ENCODE measurements at regions not wholly inside any gene's neighbourhood (a gene's known extent, or its start where the extent isn't known, plus 50 kb on each side); places are given as distances from the start of the nearest gene placed in this dataset.

GRCh38 chr2:151067658-151068369 is 193.8 kb downstream of the RBM43 start:
- no peak for ATAC-seq

GRCh38 chr2:151063271-151063670 is 198.4 kb downstream of the RBM43 start:
- Histone ChIP-seq H3K9me2 (ENCODE audit: insufficient read depth) (peaks cover 3% of the 10 kb centered on the region), H4K20me1 (replicated peaks; ENCODE audit: insufficient read depth) (no peaks in the 10 kb centered on the region), H3K4me1 (ENCODE audit: insufficient read depth) (peaks cover 8% of the 10 kb centered on the region), H3K27me3 (ENCODE audit: insufficient read depth) (no peaks in the 10 kb centered on the region), H3K79me2 (replicated peaks; ENCODE audit: insufficient read depth) (no peaks in the 10 kb centered on the region), H3K36me3 (ENCODE audit: insufficient read depth) (no peaks in the 10 kb centered on the region), H3K27ac (ENCODE audit: low read depth) (no peak overlapping the region), H3K4me3 (no peak overlapping the region), H2AFZ (peak overlapping the region; percentile 58; the same call in 1 of the 2 replicates), H3F3A (replicated peaks; ENCODE audit: low read depth) (no peaks in the 10 kb centered on the region), H3K4me2 (no peak overlapping the region)
- Mint-ChIP-seq H3K27me3 (ENCODE audit: insufficient read depth, low read depth, poor library complexity) (no peaks in the 10 kb centered on the region), H3K9me3 (peaks cover 10% of the 10 kb centered on the region; the same call in 1 of the 3 replicates), H3K4me1 (no peaks in the 10 kb centered on the region; the same call in 2 of the 3 replicates), H3K27ac (no peak overlapping the region), H3K36me3 (ENCODE audit: low read depth) (peaks cover 18% of the 10 kb centered on the region), H3K4me3 (no peak overlapping the region)
- ATAC-seq, result no peak
- TF ChIP-seq ZNF331 (CRISPR knock-in tag; IDR thresholded peaks at IDR 0.05; ENCODE audit: low read depth) (no peak), EZH2phosphoT487 (IDR thresholded peaks at IDR 0.05; ENCODE audit: unreplicated experiment) (no peak)
- no peak for DNase-seq (ENCODE audit: low spot score)

More at GRCh38 chr2:151067658-151068369, 193.8 kb downstream of the RBM43 start:
- Histone ChIP-seq H3K4me2 (no peak overlapping the region), H3K79me2 (replicated peaks; ENCODE audit: insufficient read depth) (no peaks in the 10 kb centered on the region), H3K27me3 (ENCODE audit: insufficient read depth) (no peaks in the 10 kb centered on the region), H3K36me3 (ENCODE audit: insufficient read depth) (no peaks in the 10 kb centered on the region), H3K27ac (ENCODE audit: low read depth) (no peak overlapping the region), H3F3A (replicated peaks; ENCODE audit: low read depth) (no peaks in the 10 kb centered on the region), H3K4me1 (ENCODE audit: insufficient read depth) (peaks cover 29% of the 10 kb centered on the region), H4K20me1 (replicated peaks; ENCODE audit: insufficient read depth) (no peaks in the 10 kb centered on the region), H2AFZ (no peak overlapping the region), H3K9me2 (ENCODE audit: insufficient read depth) (peaks cover 3% of the 10 kb centered on the region; the same call in 1 of the 2 replicates), H3K4me3 (no peak overlapping the region)
- peaks cover 21% of the 10 kb centered on the region for H3K4me1 Mint-ChIP-seq
- peaks cover 6% of the 10 kb centered on the region; the same call in 1 of the 3 replicates for H3K9me3 Mint-ChIP-seq
- peaks cover 15% of the 10 kb centered on the region; the same call in 2 of the 3 replicates for H3K36me3 Mint-ChIP-seq (ENCODE audit: low read depth)
- no peak for TF ChIP-seq EZH2phosphoT487 (IDR thresholded peaks at IDR 0.05; ENCODE audit: unreplicated experiment)
- TF ChIP-seq ETS1 (IDR thresholded peaks at IDR 0.05), result no peak
- TF ChIP-seq JUNB (IDR thresholded peaks at IDR 0.05; ENCODE audit: unreplicated experiment), result no peak
- no peak overlapping the region for H3K4me3 Mint-ChIP-seq
- H3K27ac Mint-ChIP-seq, result no peak overlapping the region
- H3K27me3 Mint-ChIP-seq (ENCODE audit: insufficient read depth, low read depth, poor library complexity), result peaks cover 3% of the 10 kb centered on the region
- DNase-seq (ENCODE audit: low spot score), result no peak

- H3K27me3 ChIP-seq (ENCODE audit: insufficient read depth), result no peaks in the 10 kb centered on the region
- Mint-ChIP-seq H3K27ac (no peak overlapping the region), H3K36me3 (ENCODE audit: low read depth) (peaks cover 8% of the 10 kb centered on the region), H3K4me1 (no peaks in the 10 kb centered on the region; the same call in 2 of the 3 replicates), H3K9me3 (peaks cover 4% of the 10 kb centered on the region; the same call in 1 of the 3 replicates), H3K4me3 (no peak overlapping the region), H3K27me3 (ENCODE audit: insufficient read depth, low read depth, poor library complexity) (no peaks in the 10 kb centered on the region)
- H3K9me2 ChIP-seq (ENCODE audit: insufficient read depth), result peaks cover 3% of the 10 kb centered on the region
- no peak overlapping the region for H3K27ac ChIP-seq (ENCODE audit: low read depth)
- no peak overlapping the region for H3K4me2 ChIP-seq
- H3K79me2 ChIP-seq (replicated peaks; ENCODE audit: insufficient read depth), result no peaks in the 10 kb centered on the region
- DNase-seq (ENCODE audit: low spot score) (no peak), ATAC-seq (no peak)
- peak overlapping the region; percentile 82 for H2AFZ ChIP-seq
- H3K4me3 ChIP-seq, result no peak overlapping the region
- peaks cover 8% of the 10 kb centered on the region for H3K4me1 ChIP-seq (ENCODE audit: insufficient read depth)
- no peaks in the 10 kb centered on the region for H3F3A ChIP-seq (replicated peaks; ENCODE audit: low read depth)
- H3K36me3 ChIP-seq (ENCODE audit: insufficient read depth), result no peaks in the 10 kb centered on the region
- no peaks in the 10 kb centered on the region for H4K20me1 ChIP-seq (replicated peaks; ENCODE audit: insufficient read depth)
- no peak for TF ChIP-seq NANOG (IDR thresholded peaks at IDR 0.05; ENCODE audit: borderline replicate concordance)
- TF ChIP-seq ETS1 (IDR thresholded peaks at IDR 0.05), result no peak
- TF ChIP-seq JUNB (IDR thresholded peaks at IDR 0.05; ENCODE audit: unreplicated experiment), result no peak
- TF ChIP-seq EZH2 (IDR thresholded peaks at IDR 0.05; ENCODE audit: low read depth, unreplicated experiment), result no peak
- TF ChIP-seq ZNF114 (CRISPR knock-in tag; IDR thresholded peaks at IDR 0.05), result no peak
- no peak for TF ChIP-seq POLR2AphosphoS5 (IDR thresholded peaks at IDR 0.05; ENCODE audit: low read depth)
- no peak for TF ChIP-seq STAT1 (IDR thresholded peaks at IDR 0.05; ENCODE audit: unreplicated experiment)
Observed at GRCh38 chr2:151060287-151060686, 201.4 kb downstream of the RBM43 start.

All from GM23338 (cell line).